ENCODE measurements at regions not wholly inside any gene's neighbourhood (a gene's known extent, or its start where the extent isn't known, plus 50 kb on each side); places are given as distances from the start of the nearest gene placed in this dataset.

DNA sequence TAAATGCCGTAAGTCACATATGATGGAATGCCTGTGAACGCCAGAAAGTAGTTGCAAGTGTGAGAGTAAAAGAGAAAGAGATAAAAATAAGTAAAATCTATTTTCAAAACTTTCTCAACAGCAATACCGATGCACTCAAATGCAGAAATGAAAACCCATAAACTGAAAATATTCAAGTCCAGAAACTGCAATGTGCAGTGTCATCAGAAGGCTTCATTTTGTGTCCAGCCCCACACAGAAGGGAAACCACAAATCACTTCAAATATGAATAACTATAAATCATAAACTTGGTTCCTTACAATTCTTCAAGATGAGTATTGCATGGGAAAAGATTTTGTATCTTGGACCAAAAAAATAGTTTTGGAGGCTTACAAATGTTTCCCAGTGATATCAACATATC lies 375.2 kb upstream of the ANO5 start:
- TF ChIP-seq CTCF (IDR thresholded peaks at IDR 0.05; ENCODE audit: control extremely low read depth, extremely low read depth, low read depth, missing control alignments): no peak
- POLR2A ChIA-PET: no interaction called here
- DNase-seq (ENCODE audit: extremely low spot score): no peak
- CTCF ChIA-PET: no interaction called here

DNA sequence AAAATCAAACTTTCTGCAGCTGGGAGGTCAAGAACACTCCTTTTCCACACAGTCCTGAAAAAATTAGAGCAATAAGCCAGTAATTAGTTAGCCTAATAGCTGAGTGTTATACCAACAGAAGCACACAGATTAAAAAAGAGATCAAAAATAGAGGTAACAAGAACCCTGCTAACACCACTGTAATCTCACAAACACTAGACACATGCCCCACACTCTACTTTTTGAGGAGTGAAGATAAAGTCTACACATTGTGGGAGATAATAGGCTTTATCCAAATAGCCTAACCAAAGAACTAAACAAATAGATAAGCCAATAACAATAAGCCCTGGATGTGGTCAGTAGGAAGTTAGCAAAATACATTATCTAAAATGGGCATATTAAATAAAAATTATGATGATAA lies 372.7 kb upstream of the ANO5 start:
- ChIA-PET CTCF (no interaction called here), POLR2A (no interaction called here)
- no peak for TF ChIP-seq CTCF (IDR thresholded peaks at IDR 0.05; ENCODE audit: control extremely low read depth, extremely low read depth, low read depth, missing control alignments)
- no peak for DNase-seq (ENCODE audit: extremely low spot score)

GRCh38 chr11:21825127-21825526 lies 367.8 kb upstream of the ANO5 start:
- DNase-seq (ENCODE audit: extremely low spot score): no peak
- no peak for TF ChIP-seq CTCF (IDR thresholded peaks at IDR 0.05; ENCODE audit: control extremely low read depth, extremely low read depth, low read depth, missing control alignments)
- CTCF ChIA-PET: interaction anchor here (0.7 kb wide), 1 partner anchor 13 kb away, joined by 3 read pairs; no protein-coding TSS in a partner anchor
- POLR2A ChIA-PET: no interaction called here

- no peak for TF ChIP-seq CTCF (IDR thresholded peaks at IDR 0.05; ENCODE audit: control extremely low read depth, extremely low read depth, low read depth, missing control alignments)
- ChIA-PET POLR2A (no interaction called here), CTCF (interaction anchor here (0.8 kb wide), 2 partner anchors 11 to 14 kb away, joined by 3 read pairs; no protein-coding TSS in a partner anchor)
- DNase-seq (ENCODE audit: extremely low spot score): no peak
These were observed 354.5 kb upstream of the ANO5 start for GRCh38 chr11:21838427-21838826.

DNA sequence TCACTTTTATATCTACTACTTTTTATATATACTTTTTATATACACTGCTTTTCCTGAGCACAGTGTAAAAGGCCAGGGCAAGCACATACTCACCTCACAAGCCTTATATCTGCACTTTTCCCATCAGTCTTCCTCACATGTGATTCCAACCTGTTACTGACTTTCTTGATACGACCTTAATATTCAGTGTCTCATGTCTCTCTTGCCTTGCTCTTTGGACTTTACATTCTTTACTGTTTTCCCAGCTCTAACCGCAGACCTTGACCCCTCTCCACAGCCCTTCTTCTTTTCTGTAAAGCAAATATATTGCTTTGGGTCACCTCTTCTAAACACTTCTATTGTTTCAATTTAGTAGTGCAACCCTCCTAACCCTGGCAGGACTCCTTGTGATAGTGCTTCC lies 353.1 kb upstream of the ANO5 start:
- DNase-seq (ENCODE audit: extremely low spot score): no peak
- ChIA-PET CTCF (no interaction called here), POLR2A (no interaction called here)
- TF ChIP-seq CTCF (IDR thresholded peaks at IDR 0.05; ENCODE audit: control extremely low read depth, extremely low read depth, low read depth, missing control alignments): no peak

DNA sequence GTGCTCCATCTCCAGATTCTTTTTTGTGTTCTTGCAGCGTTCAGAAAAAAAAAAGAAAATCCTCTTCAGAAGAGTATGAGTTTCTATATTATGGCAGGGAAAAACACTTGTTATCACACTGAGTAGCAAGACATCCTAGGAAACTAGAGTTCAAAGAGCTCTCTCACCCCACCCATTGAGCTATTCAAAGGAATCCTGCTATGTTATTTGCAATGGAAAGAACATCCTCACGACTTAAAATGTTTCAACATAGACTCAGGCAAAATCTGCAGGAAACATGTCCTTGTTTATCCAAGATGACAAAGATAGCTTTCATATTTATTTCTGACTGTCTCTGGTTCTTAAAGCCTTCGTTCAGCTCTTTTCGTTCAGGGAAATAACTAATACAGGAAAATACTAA lies 331.6 kb upstream of the ANO5 start:
- ChIA-PET CTCF (interaction anchor here (1.2 kb wide), 1 partner anchor 12 kb away, joined by 3 read pairs; no protein-coding TSS in a partner anchor), POLR2A (no interaction called here)
- TF ChIP-seq CTCF (IDR thresholded peaks at IDR 0.05; ENCODE audit: control extremely low read depth, extremely low read depth, low read depth, missing control alignments): no peak
- DNase-seq (ENCODE audit: extremely low spot score): no peak

GRCh38 chr11:21865541-21865940 lies 327.3 kb upstream of the ANO5 start:
- ChIA-PET POLR2A (no interaction called here), CTCF (no interaction called here)
- no peak for DNase-seq (ENCODE audit: extremely low spot score)
- no peak for TF ChIP-seq CTCF (IDR thresholded peaks at IDR 0.05; ENCODE audit: control extremely low read depth, extremely low read depth, low read depth, missing control alignments)
